ENCODE measurements at regions not wholly inside any gene's neighbourhood (a gene's known extent, or its start where the extent isn't known, plus 50 kb on each side); places are given as distances from the start of the nearest gene placed in this dataset.

DNA sequence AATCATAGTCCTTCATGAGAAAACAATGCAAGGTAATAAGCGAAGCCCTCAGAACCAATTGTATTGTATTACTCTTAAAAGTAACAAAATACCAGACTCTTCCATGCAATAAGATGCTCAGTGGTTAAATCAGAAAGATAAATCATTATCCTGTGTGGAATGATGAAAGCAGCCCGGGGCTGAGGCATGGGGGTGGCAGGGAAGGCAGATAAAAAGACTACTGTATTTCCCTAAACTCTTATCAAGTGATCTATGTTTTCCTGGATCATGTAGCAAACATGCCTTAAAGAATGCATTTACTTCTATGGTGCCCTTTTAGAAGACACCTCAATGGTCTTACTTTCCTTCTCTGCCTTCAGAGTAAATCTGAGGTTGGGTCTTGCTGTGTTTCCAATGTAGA lies 105.6 kb upstream of the DAPK1 start:
- no peak overlapping the region for H3K4me3 Mint-ChIP-seq (ENCODE audit: unreplicated experiment)
- H3K27ac Mint-ChIP-seq (ENCODE audit: unreplicated experiment) = no peak overlapping the region
- H3K9me3 Mint-ChIP-seq (ENCODE audit: unreplicated experiment) = peaks cover 10% of the 10 kb centered on the region
- H3K36me3 Mint-ChIP-seq (ENCODE audit: unreplicated experiment) = no peaks in the 10 kb centered on the region
- TF ChIP-seq, protein P1, sequence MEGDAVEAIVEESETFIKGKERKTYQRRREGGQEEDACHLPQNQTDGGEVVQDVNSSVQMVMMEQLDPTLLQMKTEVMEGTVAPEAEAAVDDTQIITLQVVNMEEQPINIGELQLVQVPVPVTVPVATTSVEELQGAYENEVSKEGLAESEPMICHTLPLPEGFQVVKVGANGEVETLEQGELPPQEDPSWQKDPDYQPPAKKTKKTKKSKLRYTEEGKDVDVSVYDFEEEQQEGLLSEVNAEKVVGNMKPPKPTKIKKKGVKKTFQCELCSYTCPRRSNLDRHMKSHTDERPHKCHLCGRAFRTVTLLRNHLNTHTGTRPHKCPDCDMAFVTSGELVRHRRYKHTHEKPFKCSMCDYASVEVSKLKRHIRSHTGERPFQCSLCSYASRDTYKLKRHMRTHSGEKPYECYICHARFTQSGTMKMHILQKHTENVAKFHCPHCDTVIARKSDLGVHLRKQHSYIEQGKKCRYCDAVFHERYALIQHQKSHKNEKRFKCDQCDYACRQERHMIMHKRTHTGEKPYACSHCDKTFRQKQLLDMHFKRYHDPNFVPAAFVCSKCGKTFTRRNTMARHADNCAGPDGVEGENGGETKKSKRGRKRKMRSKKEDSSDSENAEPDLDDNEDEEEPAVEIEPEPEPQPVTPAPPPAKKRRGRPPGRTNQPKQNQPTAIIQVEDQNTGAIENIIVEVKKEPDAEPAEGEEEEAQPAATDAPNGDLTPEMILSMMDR (IDR thresholded peaks at IDR 0.05) = no peak
- no peak for DNase-seq (ENCODE audit: extremely low spot score, unreplicated experiment)
- peaks cover 64% of the 10 kb centered on the region for H3K4me1 Mint-ChIP-seq (ENCODE audit: unreplicated experiment)
- H3K27me3 Mint-ChIP-seq (ENCODE audit: unreplicated experiment) = no peaks in the 10 kb centered on the region

DNA sequence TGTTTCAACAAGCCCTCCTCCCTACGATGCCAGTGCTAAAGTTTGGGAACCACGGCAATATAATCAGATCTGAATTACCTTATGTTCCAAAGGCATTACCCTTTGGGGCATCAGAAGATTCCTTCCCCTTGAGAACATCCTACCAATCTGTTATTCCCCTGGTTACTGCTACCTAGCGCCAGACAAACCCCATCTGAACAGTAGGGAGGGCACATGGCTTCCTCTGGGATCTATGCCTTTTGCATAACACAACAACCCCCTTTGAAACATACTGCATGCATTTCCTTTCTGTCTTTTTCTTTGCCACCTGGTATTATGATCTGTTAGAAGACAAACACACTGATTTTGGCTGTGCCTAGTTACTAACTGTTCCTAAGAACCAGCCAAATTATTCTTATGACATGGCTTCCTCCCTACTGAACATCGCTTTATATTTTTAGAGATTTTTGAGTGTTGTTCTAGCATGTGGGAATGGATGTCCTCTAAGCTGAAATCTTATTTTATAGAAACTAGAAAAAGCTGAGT lies 103.9 kb upstream of the DAPK1 start:
- Mint-ChIP-seq H3K4me3 (ENCODE audit: unreplicated experiment) (no peak overlapping the region), H3K9me3 (ENCODE audit: unreplicated experiment) (peaks cover 10% of the 10 kb centered on the region), H3K4me1 (ENCODE audit: unreplicated experiment) (peaks cover 55% of the 10 kb centered on the region), H3K36me3 (ENCODE audit: unreplicated experiment) (no peaks in the 10 kb centered on the region), H3K27ac (ENCODE audit: unreplicated experiment) (peak overlapping the region; percentile 44), H3K27me3 (ENCODE audit: unreplicated experiment) (no peaks in the 10 kb centered on the region)
- TF ChIP-seq, protein P1 (IDR thresholded peaks at IDR 0.05) = no peak
- no peak for DNase-seq (ENCODE audit: extremely low spot score, unreplicated experiment)

DNA sequence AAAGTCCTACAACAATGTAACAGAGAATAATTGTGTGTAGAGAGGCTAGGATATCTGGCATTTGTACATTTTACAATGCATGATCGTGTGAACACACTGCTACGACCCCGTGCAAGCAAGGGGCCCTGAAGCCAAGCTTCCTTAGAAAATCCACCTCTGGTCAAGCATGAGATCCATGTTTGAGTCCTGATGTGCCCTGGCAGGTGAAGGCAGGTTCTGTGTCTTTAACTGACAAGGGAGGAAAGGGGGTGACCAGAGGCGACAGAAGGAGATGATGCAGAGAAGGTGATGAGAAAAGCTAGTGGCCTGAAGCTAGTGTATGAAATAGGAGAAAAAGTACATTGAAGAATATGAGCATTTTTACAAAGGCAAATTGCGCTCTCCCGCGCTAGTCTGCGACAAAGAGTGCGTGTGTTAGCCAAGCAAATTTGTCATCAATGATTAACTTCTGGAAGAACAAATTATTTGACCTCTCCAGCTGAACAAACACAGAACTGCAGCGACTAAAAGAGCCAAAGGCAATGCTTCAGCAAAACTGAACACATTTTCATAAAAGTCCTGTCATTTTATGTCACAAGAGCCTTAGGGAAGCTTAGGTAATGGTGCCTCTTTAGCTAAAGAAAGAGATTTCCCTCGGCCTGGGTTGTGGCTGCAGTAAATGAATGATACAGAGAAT lies 101.7 kb upstream of the DAPK1 start:
- Mint-ChIP-seq H3K36me3 (ENCODE audit: unreplicated experiment) (no peaks in the 10 kb centered on the region), H3K9me3 (ENCODE audit: unreplicated experiment) (peaks cover 10% of the 10 kb centered on the region), H3K4me1 (ENCODE audit: unreplicated experiment) (peaks cover 47% of the 10 kb centered on the region), H3K27ac (ENCODE audit: unreplicated experiment) (peak overlapping the region; percentile 88), H3K4me3 (ENCODE audit: unreplicated experiment) (no peak overlapping the region), H3K27me3 (ENCODE audit: unreplicated experiment) (no peaks in the 10 kb centered on the region)
- DNase-seq (ENCODE audit: extremely low spot score, unreplicated experiment) = no peak
- TF ChIP-seq, protein P1 (IDR thresholded peaks at IDR 0.05) = no peak

DNA sequence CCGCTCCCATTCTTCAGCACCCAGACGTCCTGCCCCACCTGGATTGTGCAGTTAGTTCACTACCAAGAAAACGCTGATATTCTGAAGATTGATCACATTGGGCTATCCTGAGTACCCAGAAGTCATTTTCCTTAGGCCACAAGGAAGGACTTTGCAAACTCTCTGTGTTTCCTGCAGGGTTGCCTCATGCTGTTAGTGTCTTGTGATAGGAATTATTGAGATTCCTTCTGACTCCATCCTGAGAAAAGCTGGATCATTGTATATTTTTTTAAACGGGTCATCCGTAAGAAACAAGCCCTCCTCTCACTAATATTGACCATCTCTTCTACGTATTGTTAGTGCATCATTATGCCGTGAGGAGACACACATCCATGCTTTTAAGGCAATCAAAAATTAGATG lies 96.0 kb upstream of the DAPK1 start:
- TF ChIP-seq, protein P1 (IDR thresholded peaks at IDR 0.05) = no peak
- DNase-seq (ENCODE audit: extremely low spot score, unreplicated experiment) = no peak
- peak overlapping the region; percentile 75 for H3K27ac Mint-ChIP-seq (ENCODE audit: unreplicated experiment)
- no peaks in the 10 kb centered on the region for H3K9me3 Mint-ChIP-seq (ENCODE audit: unreplicated experiment)
- no peak overlapping the region for H3K4me3 Mint-ChIP-seq (ENCODE audit: unreplicated experiment)
- peaks cover 58% of the 10 kb centered on the region for H3K4me1 Mint-ChIP-seq (ENCODE audit: unreplicated experiment)
- no peaks in the 10 kb centered on the region for H3K36me3 Mint-ChIP-seq (ENCODE audit: unreplicated experiment)
- no peaks in the 10 kb centered on the region for H3K27me3 Mint-ChIP-seq (ENCODE audit: unreplicated experiment)

DNA sequence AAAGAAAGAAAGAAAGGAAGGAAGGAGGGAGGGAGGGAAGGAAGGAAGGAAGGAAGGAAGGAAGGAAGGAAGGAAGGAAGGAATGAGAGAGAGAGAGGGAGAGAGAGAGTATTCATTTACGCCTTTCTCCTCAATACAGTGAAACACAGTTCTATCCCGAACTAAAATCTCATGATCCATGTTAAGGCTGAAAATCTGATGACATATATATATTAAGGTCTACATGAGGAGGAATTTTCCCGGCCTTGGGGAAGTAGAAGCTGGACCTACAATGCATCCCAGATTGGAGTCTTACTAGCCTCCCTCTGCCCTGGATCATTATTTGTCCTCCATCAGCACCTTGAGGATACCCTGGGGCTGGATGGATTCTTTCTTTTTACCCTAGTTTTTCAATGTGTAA lies 95.1 kb upstream of the DAPK1 start:
- no peaks in the 10 kb centered on the region for H3K27me3 Mint-ChIP-seq (ENCODE audit: unreplicated experiment)
- no peaks in the 10 kb centered on the region for H3K36me3 Mint-ChIP-seq (ENCODE audit: unreplicated experiment)
- no peaks in the 10 kb centered on the region for H3K9me3 Mint-ChIP-seq (ENCODE audit: unreplicated experiment)
- H3K27ac Mint-ChIP-seq (ENCODE audit: unreplicated experiment) = no peak overlapping the region
- H3K4me1 Mint-ChIP-seq (ENCODE audit: unreplicated experiment) = peaks cover 54% of the 10 kb centered on the region
- TF ChIP-seq, protein P1 (IDR thresholded peaks at IDR 0.05) = no peak
- H3K4me3 Mint-ChIP-seq (ENCODE audit: unreplicated experiment) = no peak overlapping the region
- no peak for DNase-seq (ENCODE audit: extremely low spot score, unreplicated experiment)
